ENCODE measurements at regions not wholly inside any gene's neighbourhood (a gene's known extent, or its start where the extent isn't known, plus 50 kb on each side); places are given as distances from the start of the nearest gene placed in this dataset.
"Not testable (repeated sequence)": the region's sequence is repeated elsewhere in the genome, so short reads cannot be mapped to it uniquely, and the experiment has no call there.

DNA sequence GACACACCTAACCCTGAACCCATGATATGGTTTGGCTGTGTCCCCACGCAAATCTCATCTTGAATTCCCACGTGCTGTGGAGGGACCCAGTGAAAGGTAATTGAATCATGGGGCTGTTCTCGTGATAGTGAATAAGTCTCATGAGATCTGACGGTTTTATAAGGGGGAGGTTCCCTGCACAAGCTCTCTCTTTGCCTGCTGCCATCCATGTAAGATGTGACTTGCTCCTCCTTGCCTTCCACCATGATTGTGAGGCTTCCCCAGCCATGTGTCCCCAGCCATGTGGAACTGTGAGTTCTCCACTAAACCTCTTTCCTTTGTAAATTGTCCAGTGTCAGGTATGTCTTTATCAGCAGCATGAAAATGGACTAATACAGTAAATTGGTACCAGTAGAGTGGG lies 110.2 kb downstream of the TENT5C start:
- not testable (repeated sequence) for H3K9me3 ChIP-seq (replicated peaks); H3K27ac ChIP-seq; H3K4me3 ChIP-seq; H3K4me1 ChIP-seq (replicated peaks); DNase-seq (ENCODE audit: low read depth in 1 of 2, low spot score in 2 of 2); H3K36me3 ChIP-seq; H3K27me3 ChIP-seq (replicated peaks)

DNA sequence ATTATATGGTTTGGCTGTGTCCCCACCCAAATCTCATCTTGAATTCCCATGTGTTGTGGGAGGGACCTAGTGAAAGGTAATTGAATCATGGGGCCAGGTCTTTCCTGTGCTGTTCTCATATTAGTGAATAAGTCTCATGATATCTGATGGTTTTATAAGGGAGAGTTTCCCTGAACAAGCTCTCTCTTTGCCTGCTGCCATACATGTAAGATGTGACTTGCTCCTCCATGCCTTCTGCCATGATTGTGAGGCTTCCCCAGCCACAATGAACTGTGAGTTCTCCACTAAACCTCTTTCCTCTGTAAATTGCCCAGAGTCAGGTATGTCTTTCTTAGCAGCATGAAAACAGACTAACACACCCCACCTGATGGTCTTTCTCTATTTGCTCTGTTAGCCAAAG lies 112.1 kb downstream of the TENT5C start:
- not testable (repeated sequence) for H3K9me3 ChIP-seq (replicated peaks); H3K27me3 ChIP-seq (replicated peaks); DNase-seq (ENCODE audit: low read depth in 1 of 2, low spot score in 2 of 2); H3K36me3 ChIP-seq; H3K4me1 ChIP-seq (replicated peaks); H3K4me3 ChIP-seq; H3K27ac ChIP-seq

GRCh38 chr1:117718596-117718995 lies 112.7 kb downstream of the TENT5C start:
- H3K27ac ChIP-seq; H3K27me3 ChIP-seq (replicated peaks); H3K9me3 ChIP-seq (replicated peaks); H3K4me1 ChIP-seq (replicated peaks); H3K4me3 ChIP-seq; H3K36me3 ChIP-seq; DNase-seq (ENCODE audit: low read depth in 1 of 2, low spot score in 2 of 2): not testable (repeated sequence)

DNA sequence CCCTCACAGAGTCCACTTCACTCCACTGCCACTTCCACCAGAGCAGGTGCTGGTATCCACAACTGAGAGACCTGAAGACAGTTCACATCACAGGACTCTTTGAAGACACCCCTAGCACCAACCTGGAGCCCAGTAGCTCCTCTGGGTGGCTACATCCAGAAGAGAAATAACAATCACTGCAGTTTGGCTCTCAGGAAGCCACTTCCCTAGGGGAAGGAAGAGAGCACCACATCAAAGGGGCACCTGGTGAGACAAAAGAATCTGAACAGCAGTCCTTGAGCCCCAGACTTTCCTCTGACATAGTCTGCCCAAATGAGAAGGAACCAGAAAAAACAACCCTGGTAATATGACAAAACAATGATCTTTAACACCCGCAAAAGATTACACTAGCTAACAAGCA lies 113.2 kb downstream of the TENT5C start:
- DNase-seq (ENCODE audit: low read depth in 1 of 2, low spot score in 2 of 2): no peak
- Histone ChIP-seq H3K9me3 (replicated peaks) (0 out of 2 replicates have a peak, but pooled peaks cover 4% of the 10 kb centered on the region), H3K27ac (no peak overlapping the region), H3K4me3 (no peak overlapping the region), H3K36me3 (no peaks in the 10 kb centered on the region), H3K27me3 (replicated peaks) (no peaks in the 10 kb centered on the region), H3K4me1 (replicated peaks) (no peaks in the 10 kb centered on the region)

DNA sequence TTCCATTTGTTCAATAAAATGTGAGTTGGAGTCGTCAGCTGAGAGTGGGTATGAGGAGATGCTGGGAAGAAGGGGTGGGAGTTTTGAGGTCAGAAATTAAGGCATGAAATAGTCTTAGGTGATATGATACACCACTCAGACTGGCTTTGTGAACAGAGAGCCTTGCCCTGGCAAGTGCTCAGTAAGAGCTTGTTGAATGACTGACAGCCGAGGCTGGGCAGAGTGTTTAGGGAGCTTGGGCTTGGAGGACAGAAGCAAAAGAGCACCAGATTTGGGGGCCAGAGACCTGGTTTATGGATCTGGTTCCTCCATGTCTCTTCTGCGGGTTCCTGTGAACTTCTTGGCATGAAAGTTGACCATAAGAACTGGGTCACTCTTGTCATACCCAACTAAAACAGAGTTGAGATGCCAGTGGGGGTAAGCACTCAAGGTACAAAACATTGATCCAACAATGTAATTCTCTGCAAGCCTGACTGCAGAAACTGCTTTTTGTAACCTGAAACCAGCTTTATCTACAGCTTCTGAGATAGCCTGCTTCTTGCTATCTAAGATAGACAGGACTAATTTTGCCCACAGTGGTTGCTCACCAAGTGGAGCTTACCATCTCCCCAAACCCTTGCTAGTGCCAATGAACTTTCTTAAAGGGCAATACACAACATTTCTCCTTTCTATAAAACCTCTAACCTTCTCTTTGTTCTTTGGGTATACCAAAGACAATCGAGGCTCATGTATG lies 126.4 kb downstream of the TENT5C start:
- no peak overlapping the region for H3K27ac ChIP-seq
- no peaks in the 10 kb centered on the region for H3K27me3 ChIP-seq (replicated peaks)
- peaks cover 9% of the 10 kb centered on the region for H3K4me1 ChIP-seq (replicated peaks)
- no peak overlapping the region for H3K4me3 ChIP-seq
- H3K36me3 ChIP-seq: no peaks in the 10 kb centered on the region
- DNase-seq (ENCODE audit: low read depth in 1 of 2, low spot score in 2 of 2): no peak
- H3K9me3 ChIP-seq (replicated peaks): peaks cover 7% of the 10 kb centered on the region

- no peaks in the 10 kb centered on the region for H3K36me3 ChIP-seq
- no peak overlapping the region for H3K4me3 ChIP-seq
- H3K9me3 ChIP-seq (replicated peaks): peaks cover 6% of the 10 kb centered on the region
- DNase-seq (ENCODE audit: low read depth in 1 of 2, low spot score in 2 of 2): no peak
- H3K27me3 ChIP-seq (replicated peaks): no peaks in the 10 kb centered on the region
- H3K4me1 ChIP-seq (replicated peaks): peaks cover 9% of the 10 kb centered on the region
- no peak overlapping the region for H3K27ac ChIP-seq
Measured at GRCh38 chr1:117732956-117733355, 127.1 kb downstream of the TENT5C start.

DNA sequence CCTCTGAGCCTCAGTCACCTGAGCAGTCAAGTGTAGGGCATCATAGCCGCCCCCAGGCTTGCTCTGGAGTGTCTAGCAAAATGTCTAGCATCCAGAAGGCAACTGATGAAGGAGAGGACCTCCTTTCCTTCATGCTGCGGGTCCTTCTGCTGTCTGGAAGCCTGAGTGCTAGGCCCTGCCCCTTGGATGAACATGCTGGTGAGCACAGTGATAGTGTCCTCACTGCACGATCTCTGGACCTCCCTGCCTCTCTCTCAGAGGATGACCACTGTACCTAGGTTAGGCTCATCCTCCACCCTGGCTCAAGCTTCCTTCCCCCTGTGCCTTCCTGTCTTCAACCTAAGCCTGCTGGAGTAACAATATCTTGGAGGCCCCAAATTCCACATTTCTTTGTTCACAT lies 128.6 kb downstream of the TENT5C start:
- Histone ChIP-seq H3K4me3 (no peak overlapping the region), H3K27ac (no peak overlapping the region), H3K4me1 (replicated peaks) (peaks cover 9% of the 10 kb centered on the region), H3K9me3 (replicated peaks) (no peaks in the 10 kb centered on the region), H3K27me3 (replicated peaks) (no peaks in the 10 kb centered on the region), H3K36me3 (no peaks in the 10 kb centered on the region)
- no peak for DNase-seq (ENCODE audit: low read depth in 1 of 2, low spot score in 2 of 2)

GRCh38 chr1:117735045-117735992 lies 129.5 kb downstream of the TENT5C start:
- peak in 1 of 2 experiments; percentile 68 for DNase-seq (ENCODE audit: low read depth in 1 of 2, low spot score in 2 of 2)
- Histone ChIP-seq H3K4me3 (peak overlapping the region; percentile 19), H3K36me3 (no peaks in the 10 kb centered on the region), H3K4me1 (replicated peaks) (peaks cover 9% of the 10 kb centered on the region), H3K27ac (peak overlapping the region; percentile 60), H3K27me3 (replicated peaks) (no peaks in the 10 kb centered on the region), H3K9me3 (replicated peaks) (no peaks in the 10 kb centered on the region)

- DNase-seq (ENCODE audit: low read depth in 1 of 2, low spot score in 2 of 2): no peak
- Histone ChIP-seq H3K9me3 (replicated peaks) (no peaks in the 10 kb centered on the region), H3K4me3 (no peak overlapping the region), H3K4me1 (replicated peaks) (peaks cover 8% of the 10 kb centered on the region), H3K36me3 (no peaks in the 10 kb centered on the region), H3K27me3 (replicated peaks) (no peaks in the 10 kb centered on the region), H3K27ac (no peak overlapping the region)
Measured at GRCh38 chr1:117739504-117739903, 133.7 kb downstream of the TENT5C start.

DNA sequence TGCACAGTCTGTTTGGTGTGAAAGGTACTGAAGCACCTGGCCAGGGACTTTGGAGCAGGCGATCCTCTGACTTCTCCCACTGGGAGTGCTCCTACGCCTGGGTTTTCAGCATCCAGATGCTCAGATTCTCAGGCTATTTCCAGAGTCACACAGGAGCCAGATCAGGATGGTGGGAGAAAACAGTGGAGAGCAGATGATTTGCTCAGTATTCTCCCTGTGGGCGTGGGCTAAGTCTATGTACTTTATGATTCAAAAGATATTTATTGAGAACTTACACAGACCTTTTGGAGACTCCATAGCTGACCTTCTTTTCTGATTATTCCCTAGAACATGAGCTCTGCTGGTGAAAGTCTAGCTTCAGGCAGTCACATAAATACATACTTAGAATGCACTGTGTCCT lies 134.6 kb downstream of the TENT5C start:
- no peak overlapping the region for H3K4me3 ChIP-seq
- H3K4me1 ChIP-seq (replicated peaks): peaks cover under 1% of the 10 kb centered on the region
- no peaks in the 10 kb centered on the region for H3K9me3 ChIP-seq (replicated peaks)
- no peak for DNase-seq (ENCODE audit: low read depth in 1 of 2, low spot score in 2 of 2)
- H3K36me3 ChIP-seq: no peaks in the 10 kb centered on the region
- no peak overlapping the region for H3K27ac ChIP-seq
- no peaks in the 10 kb centered on the region for H3K27me3 ChIP-seq (replicated peaks)

GRCh38 chr1:117746565-117746964 lies 140.7 kb downstream of the TENT5C start:
- not testable (repeated sequence) for DNase-seq (ENCODE audit: low read depth in 1 of 2, low spot score in 2 of 2); H3K27ac ChIP-seq; H3K9me3 ChIP-seq (replicated peaks); H3K4me3 ChIP-seq; H3K27me3 ChIP-seq (replicated peaks); H3K36me3 ChIP-seq; H3K4me1 ChIP-seq (replicated peaks)

GRCh38 chr1:117747605-117748004 lies 141.8 kb downstream of the TENT5C start:
- Histone ChIP-seq H3K27ac (no peak overlapping the region), H3K9me3 (replicated peaks) (no peaks in the 10 kb centered on the region; the same call in 1 of the 2 replicates), H3K4me1 (replicated peaks) (no peaks in the 10 kb centered on the region), H3K36me3 (no peaks in the 10 kb centered on the region), H3K27me3 (replicated peaks) (no peaks in the 10 kb centered on the region), H3K4me3 (no peak overlapping the region)
- no peak for DNase-seq (ENCODE audit: low read depth in 1 of 2, low spot score in 2 of 2)

GRCh38 chr1:117751321-117751720 lies 145.5 kb downstream of the TENT5C start:
- Histone ChIP-seq H3K4me1 (replicated peaks) (peaks cover 8% of the 10 kb centered on the region), H3K9me3 (replicated peaks) (no peaks in the 10 kb centered on the region; the same call in 1 of the 2 replicates), H3K36me3 (no peaks in the 10 kb centered on the region), H3K27me3 (replicated peaks) (no peaks in the 10 kb centered on the region), H3K27ac (no peak overlapping the region), H3K4me3 (no peak overlapping the region)
- no peak for DNase-seq (ENCODE audit: low read depth in 1 of 2, low spot score in 2 of 2)

- Histone ChIP-seq H3K27ac (no peak overlapping the region), H3K36me3 (no peaks in the 10 kb centered on the region), H3K9me3 (replicated peaks) (no peaks in the 10 kb centered on the region; the same call in 1 of the 2 replicates), H3K4me1 (replicated peaks) (peaks cover 8% of the 10 kb centered on the region), H3K4me3 (no peak overlapping the region), H3K27me3 (replicated peaks) (no peaks in the 10 kb centered on the region)
- DNase-seq (ENCODE audit: low read depth in 1 of 2, low spot score in 2 of 2): no peak
Measured at GRCh38 chr1:117752661-117753060, 146.8 kb downstream of the TENT5C start.

Data from SJSA1 (cell line).